GM20431 (cell line): ENCODE measurements at regions not wholly inside any gene's neighbourhood (a gene's known extent, or its start where the extent isn't known, plus 50 kb on each side); places are given as distances from the start of the nearest gene placed in this dataset.
"Not testable (repeated sequence)": the region's sequence is repeated elsewhere in the genome, so short reads cannot be mapped to it uniquely, and the experiment has no call there.

ENCODE experiments used
- in situ Hi-C: fragments of 300-500 bp; cut with MseI, MboI; formaldehyde crosslinking; loops from one replicate; pipeline ENCODE4 v1.15.0; 2020; ENCODE audit warnings: low sequenced_read_pairs; ENCODE audit not compliant: unreplicated experiment

GRCh38 chr1:181951213-181951612 lies 110.3 kb downstream of the ZNF648 start:
- in situ Hi-C loops: no loop called here

GRCh38 chr1:181949500-181949899 lies 112.0 kb downstream of the ZNF648 start:
- in situ Hi-C loops: loop anchor here (25.0 kb wide), 1 partner anchor 462 kb away; the partner anchor contains the start of gene CACNA1E

DNA sequence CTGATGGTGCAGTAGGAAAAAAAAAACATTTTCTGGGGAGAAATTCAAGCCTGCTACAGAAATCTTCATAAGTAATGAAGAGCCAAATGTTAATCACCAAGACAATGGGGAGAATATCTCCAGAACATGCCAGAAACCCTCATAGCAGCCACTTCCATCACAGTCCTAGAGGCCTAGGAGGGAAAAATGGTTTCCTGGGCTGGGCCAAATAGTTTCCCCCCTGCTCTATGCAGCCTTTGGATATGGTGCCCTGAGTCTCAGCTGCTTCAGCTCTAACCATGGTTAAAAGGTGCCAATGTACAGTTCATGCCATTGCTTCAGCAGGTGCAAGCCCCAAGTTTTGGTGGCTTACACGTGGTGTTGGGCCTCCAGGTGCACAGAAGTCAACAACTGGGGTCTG lies 113.1 kb downstream of the ZNF648 start:
- in situ Hi-C loops: loop anchor here (25.0 kb wide), 1 partner anchor 461 kb away; the partner anchor contains the start of gene CACNA1E

GRCh38 chr1:181947441-181947840 lies 114.1 kb downstream of the ZNF648 start:
- in situ Hi-C loops: loop anchor here (25.0 kb wide), 1 partner anchor 460 kb away; the partner anchor contains the start of gene CACNA1E

- in situ Hi-C loops: loop anchor here (25.0 kb wide), 1 partner anchor 450 kb away; the partner anchor contains the start of gene CACNA1E
These were observed 124.5 kb downstream of the ZNF648 start for GRCh38 chr1:181936768-181937581.

DNA sequence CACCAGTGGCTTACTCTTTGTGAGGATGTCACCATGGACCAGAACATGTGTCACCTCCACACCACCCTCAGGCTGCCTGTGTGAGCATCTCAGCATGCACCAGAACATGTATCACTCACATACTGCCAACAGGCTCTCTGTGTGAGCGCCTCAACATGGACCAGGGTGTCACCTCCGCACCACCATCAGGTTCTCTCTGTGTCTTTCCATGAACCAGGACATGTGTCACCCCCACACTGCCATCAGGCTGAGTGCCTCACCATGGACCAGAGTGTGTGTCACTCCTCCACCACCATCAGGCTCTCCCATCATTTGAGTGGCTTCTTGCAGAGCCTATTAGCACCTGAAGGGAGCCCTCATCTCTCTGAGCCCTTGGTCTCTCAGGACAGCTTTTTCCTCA lies 125.2 kb downstream of the ZNF648 start:
- in situ Hi-C loops: loop anchor here (25.0 kb wide), 1 partner anchor 449 kb away; the partner anchor contains the start of gene CACNA1E

GRCh38 chr1:181931873-181932272 lies 129.6 kb downstream of the ZNF648 start:
- in situ Hi-C loops: loop anchor here (25.0 kb wide), 1 partner anchor 445 kb away; the partner anchor contains the start of gene CACNA1E

- in situ Hi-C loops: loop anchor here (25.0 kb wide), 1 partner anchor 443 kb away; the partner anchor contains the start of gene CACNA1E
These were observed 131.3 kb downstream of the ZNF648 start for GRCh38 chr1:181930187-181930586.

DNA sequence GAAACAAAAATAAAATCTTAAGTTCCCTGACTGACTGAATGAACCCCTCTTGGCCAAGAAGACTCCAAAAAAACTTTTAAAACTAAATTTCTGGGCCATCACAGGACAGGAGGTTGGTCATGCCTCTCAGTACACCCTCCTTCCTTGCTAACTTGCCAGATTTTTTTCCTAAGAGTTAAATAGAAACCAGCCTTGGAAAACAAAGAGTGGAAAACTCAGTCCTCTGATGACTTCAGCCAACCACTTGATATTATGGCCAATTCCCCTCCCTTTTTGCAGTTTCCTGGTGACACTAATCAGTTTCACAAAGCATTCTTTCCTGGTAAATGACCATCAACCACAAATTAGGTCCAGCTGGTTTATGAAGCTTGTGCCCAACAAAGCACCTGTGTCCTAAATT lies 134.8 kb downstream of the ZNF648 start:
- in situ Hi-C loops: loop anchor here (25.0 kb wide), 1 partner anchor 439 kb away; the partner anchor contains the start of gene CACNA1E

GRCh38 chr1:181924034-181924433 lies 137.5 kb downstream of the ZNF648 start:
- in situ Hi-C loops: not testable (repeated sequence)

GRCh38 chr1:181919542-181919941 lies 142.0 kb downstream of the ZNF648 start:
- in situ Hi-C loops: no loop called here

DNA sequence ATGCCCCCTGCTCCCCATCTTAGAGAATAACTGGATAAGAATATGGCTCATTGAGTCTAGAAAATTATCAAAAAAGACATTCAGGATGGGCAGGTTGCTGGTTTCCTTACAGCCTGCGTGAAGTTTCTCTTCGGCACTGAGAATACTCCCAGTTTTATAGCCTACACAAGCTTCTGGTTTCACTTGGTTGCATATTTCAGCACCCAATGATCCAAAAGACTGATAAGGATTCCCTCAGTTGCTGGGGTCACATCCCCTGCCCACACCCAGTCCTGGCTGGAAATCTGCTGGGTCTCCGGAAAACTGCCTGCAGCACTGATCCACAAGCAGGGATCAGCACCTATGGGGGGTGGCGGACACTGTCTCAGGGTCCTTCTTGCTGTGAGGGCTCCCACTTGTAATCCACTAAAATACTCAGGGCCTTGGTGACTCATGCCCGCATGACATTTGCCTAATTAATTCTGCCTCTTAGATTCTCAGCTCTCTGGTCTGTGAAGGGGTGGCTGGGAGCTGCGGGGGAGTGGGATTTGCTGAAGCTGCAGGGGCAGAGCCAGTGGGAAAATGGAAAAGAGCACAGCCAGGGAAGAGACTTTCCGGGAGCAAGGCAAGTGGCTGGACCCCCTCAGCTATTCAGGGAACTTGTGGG lies 142.5 kb downstream of the ZNF648 start:
- in situ Hi-C loops: no loop called here

DNA sequence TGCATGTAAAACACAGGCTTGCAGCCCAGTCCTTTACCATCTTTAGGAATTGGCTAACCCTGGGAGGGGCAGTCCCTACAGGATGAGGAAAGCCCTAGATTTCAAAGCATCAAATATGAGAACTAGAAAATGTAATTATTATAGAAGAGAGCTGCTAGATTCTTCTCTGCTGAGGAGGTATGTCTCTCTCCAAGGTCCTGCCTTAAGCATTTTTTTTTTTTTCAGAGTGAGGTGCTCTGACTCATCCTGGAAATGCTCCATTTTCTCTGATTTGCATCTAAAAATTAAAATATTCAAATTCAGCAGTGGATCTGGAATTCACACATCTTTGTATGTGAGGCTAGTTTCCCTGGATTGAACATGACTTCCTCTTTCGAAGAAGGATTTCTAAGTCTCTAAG lies 149.8 kb downstream of the ZNF648 start:
- in situ Hi-C loops: no loop called here

- in situ Hi-C loops: no loop called here
These were observed 150.6 kb downstream of the ZNF648 start for GRCh38 chr1:181910905-181911304.

DNA sequence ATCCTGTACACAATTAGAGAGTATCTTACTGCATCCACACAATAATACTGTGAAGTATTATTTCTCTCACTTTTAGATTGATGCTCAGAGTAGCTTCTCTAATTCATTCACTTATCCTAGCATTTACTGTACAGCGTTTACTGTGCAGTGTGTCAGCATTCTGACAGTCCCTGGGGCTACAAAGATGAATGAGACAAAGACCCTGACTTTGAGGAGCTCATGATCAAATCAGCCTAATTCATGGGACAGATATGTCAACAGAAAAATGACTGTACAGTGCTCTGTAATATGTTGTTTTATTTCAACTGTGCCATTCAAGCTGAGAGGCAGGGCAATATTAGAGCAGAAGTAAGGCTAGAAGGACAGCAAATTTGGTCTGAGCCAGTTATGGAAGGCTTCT lies 152.5 kb downstream of the ZNF648 start:
- in situ Hi-C loops: no loop called here

GRCh38 chr1:181906631-181907030 lies 154.9 kb downstream of the ZNF648 start:
- in situ Hi-C loops: no loop called here

- in situ Hi-C loops: no loop called here
These were observed 155.4 kb downstream of the ZNF648 start for GRCh38 chr1:181905944-181906597.

GRCh38 chr1:181898773-181899172 lies 162.7 kb downstream of the ZNF648 start:
- in situ Hi-C loops: no loop called here

DNA sequence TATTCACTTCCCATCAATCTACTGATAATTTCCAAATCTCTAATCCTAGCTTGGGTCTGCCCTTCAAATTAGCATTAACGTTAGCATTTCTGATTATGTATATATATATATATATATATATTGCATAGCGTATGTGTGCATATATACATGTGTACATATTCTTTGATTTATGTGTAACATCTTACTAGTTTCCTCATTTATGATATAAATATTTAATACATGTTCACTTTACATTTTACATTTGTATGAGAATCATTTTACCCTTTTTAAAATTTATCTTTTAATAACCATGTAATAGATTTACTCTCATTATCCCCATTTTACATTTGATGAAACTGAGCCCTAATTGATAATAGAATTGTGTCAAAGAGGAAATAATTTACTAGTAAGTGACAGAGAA lies 164.7 kb downstream of the ZNF648 start:
- in situ Hi-C loops: no loop called here

DNA sequence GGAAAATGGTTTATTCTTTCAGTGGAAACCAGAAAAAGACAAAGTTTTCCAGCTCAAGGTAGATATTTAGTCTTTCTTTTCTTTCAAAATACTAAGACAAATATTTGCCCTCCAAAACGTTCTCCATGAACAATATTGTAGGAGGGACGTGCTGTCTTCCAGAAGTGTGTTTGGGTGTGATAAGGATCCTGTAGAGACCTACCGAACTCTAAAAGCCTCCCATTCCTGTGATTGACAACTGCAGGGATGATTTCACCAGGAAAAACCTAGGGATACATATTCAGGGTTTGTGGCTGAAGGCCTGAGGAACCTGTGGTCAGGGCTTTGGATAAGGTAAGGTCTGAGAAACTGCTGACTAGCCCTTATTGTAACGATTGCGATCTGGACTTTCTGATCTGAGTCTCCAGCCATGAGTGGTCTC lies 167.1 kb downstream of the ZNF648 start:
- in situ Hi-C loops: no loop called here
